Osteoblast (primary cell): ENCODE measurements at regions not wholly inside any gene's neighbourhood (a gene's known extent, or its start where the extent isn't known, plus 50 kb on each side); places are given as distances from the start of the nearest gene placed in this dataset.
"Not testable (repeated sequence)": the region's sequence is repeated elsewhere in the genome, so short reads cannot be mapped to it uniquely, and the experiment has no call there.

ENCODE experiments used
- DNase-seq: peaks from one replicate; pipeline ENCODE4 v3.0.0; 2011; ENCODE audit warnings: low spot score, mixed read lengths; ENCODE audit not compliant: insufficient read length; ENCODE audit errors: missing footprints
- H2AFZ ChIP-seq: 2 replicates; pipeline ENCODE4 v1.6.0; 2011; ENCODE audit warnings: mild to moderate bottlenecking, low read length
- H3K27ac ChIP-seq: 2 replicates; pipeline ENCODE4 v1.5.1; 2011; ENCODE audit warnings: mild to moderate bottlenecking, low read depth, low read length, moderate library complexity
- H3K27me3 ChIP-seq: 2 replicates; pipeline ENCODE4 v1.6.0; 2012; ENCODE audit warnings: mild to moderate bottlenecking, control low read depth, inconsistent platforms, low read length, moderate library complexity; ENCODE audit not compliant: insufficient read depth
- H3K36me3 ChIP-seq: 2 replicates; pipeline ENCODE4 v1.5.1; 2011; ENCODE audit warnings: mild to moderate bottlenecking, low read length, control low read depth, moderate library complexity; ENCODE audit not compliant: insufficient read depth
- H3K4me1 ChIP-seq: 2 replicates; pipeline ENCODE4 v1.5.1; 2011; ENCODE audit warnings: mild to moderate bottlenecking, low read length, control low read depth, moderate library complexity; ENCODE audit not compliant: insufficient read depth
- H3K4me2 ChIP-seq: 2 replicates; pipeline ENCODE4 v1.6.0; 2011; ENCODE audit warnings: mild to moderate bottlenecking, low read length; ENCODE audit not compliant: insufficient read depth
- H3K4me3 ChIP-seq: fragments of 200-600 bp; sonication (generic); 3 replicates; pipeline ENCODE4 v1.5.1; 2012; ENCODE audit warnings: mild to moderate bottlenecking, low read length, inconsistent platforms; ENCODE audit not compliant: insufficient read depth
- H3K79me2 ChIP-seq: 2 replicates; pipeline ENCODE4 v1.6.0; 2012; ENCODE audit warnings: mild to moderate bottlenecking, low read length, control low read depth, inconsistent platforms; ENCODE audit not compliant: insufficient read depth
- H3K9me3 ChIP-seq: 2 replicates; pipeline ENCODE4 v1.5.1; 2011; ENCODE audit warnings: low read depth, low read length, control low read depth
- H4K20me1 ChIP-seq: 2 replicates; pipeline ENCODE4 v1.6.0; 2012; ENCODE audit warnings: mild to moderate bottlenecking, low read length, control low read depth; ENCODE audit not compliant: insufficient read depth
- TF ChIP-seq, protein P1 (sequence below): IDR thresholded peaks from 2 replicates; pipeline ENCODE4 v1.5.1; 2011; ENCODE audit warnings: mild to moderate bottlenecking, low read depth, low read length, moderate library complexity; ENCODE audit errors: extremely low read depth

DNA sequence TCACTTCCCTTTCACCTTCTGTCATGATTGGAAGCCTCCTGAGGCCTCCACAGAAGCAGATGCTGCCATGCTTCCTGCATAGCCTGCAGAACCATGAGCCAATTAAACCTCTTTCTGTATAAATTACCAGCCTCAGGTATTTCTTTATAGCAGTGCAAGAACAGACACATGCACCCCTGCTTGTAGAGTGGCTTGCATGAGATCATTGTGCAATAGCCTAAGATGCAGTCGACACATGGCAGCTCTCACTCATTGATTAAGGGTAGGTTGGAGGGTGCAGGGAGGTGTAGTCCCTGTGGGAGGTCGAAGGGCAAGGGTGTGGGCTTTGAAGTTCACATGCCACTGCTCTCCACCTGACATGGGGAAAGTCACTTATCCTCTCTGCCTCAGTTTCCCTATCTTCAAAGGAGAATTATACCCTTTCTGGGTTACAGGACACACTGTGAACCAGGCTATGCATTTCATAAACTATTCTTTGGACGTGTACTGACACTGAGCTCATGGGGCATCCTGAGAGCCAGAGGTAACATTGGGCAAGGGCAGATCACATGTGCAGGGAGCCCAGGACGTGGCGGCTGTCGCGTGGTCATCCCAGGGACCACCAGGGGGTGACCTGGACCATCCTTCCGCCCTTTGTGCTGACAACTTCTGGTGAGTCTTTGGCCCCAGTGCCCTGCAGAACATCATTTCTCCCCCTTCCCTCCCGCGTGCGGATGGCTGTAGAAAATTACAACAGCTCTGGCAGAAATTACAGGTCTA is 69.2 kb upstream of the SHANK2 start:
- Histone ChIP-seq H3K4me2 (no peak overlapping the region), H3K27ac (no peak overlapping the region), H3K4me3 (no peak overlapping the region), H3K9me3 (peaks cover 2% of the 10 kb centered on the region), H3K79me2 (no peaks in the 10 kb centered on the region), H2AFZ (no peak overlapping the region), H4K20me1 (no peaks in the 10 kb centered on the region), H3K36me3 (no peaks in the 10 kb centered on the region), H3K4me1 (no peaks in the 10 kb centered on the region), H3K27me3 (peaks cover 14% of the 10 kb centered on the region)
- peak; percentile 32 for DNase-seq
- TF ChIP-seq, protein P1, sequence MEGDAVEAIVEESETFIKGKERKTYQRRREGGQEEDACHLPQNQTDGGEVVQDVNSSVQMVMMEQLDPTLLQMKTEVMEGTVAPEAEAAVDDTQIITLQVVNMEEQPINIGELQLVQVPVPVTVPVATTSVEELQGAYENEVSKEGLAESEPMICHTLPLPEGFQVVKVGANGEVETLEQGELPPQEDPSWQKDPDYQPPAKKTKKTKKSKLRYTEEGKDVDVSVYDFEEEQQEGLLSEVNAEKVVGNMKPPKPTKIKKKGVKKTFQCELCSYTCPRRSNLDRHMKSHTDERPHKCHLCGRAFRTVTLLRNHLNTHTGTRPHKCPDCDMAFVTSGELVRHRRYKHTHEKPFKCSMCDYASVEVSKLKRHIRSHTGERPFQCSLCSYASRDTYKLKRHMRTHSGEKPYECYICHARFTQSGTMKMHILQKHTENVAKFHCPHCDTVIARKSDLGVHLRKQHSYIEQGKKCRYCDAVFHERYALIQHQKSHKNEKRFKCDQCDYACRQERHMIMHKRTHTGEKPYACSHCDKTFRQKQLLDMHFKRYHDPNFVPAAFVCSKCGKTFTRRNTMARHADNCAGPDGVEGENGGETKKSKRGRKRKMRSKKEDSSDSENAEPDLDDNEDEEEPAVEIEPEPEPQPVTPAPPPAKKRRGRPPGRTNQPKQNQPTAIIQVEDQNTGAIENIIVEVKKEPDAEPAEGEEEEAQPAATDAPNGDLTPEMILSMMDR = no peak

DNA sequence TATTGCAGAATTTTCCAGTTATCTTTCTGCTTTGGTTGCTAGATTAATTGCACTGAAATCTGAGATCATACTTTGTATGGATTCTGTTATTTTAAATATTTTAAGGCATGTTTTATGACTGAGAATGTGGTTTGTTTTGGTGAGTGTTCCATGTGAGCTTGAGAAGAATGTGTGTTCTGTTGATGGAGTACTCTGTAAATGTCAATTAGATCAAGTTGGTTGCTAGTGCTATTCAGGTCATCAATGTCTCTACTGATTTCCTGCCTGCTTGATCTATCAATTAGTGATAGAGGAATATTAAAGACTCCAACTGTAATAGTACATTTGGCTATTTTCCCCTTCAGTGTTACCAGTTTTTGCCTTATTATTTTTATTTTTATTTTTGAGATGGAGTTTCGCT is 64.3 kb upstream of the SHANK2 start:
- Histone ChIP-seq H3K4me2 (no peak overlapping the region), H2AFZ (no peak overlapping the region), H3K27ac (no peak overlapping the region), H3K9me3 (peaks cover 2% of the 10 kb centered on the region), H3K79me2 (no peaks in the 10 kb centered on the region), H3K27me3 (peaks cover 23% of the 10 kb centered on the region), H3K4me3 (no peak overlapping the region), H3K4me1 (no peaks in the 10 kb centered on the region), H3K36me3 (no peaks in the 10 kb centered on the region), H4K20me1 (no peaks in the 10 kb centered on the region)
- TF ChIP-seq, protein P1 = no peak
- no peak for DNase-seq

DNA sequence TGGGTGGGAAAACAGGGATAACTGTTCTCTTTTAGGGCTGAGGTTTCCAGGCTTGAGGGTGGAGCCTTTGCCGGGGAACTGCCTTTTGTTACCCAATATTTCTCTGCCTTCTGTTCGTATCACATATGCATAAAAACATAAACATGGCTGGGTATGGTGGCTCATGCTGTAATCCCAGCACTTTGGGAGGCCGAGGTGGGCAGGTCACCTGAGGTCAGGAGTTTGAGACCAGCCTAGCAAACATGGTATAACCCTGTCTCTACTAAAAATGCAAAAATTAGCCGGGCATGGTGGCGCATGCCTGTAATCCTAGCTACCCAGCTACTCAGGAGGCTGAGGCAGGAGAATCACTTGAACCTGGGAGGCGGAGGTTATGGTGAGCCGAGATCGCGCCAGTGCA is 60.2 kb upstream of the SHANK2 start:
- not testable (repeated sequence) for H3K79me2 ChIP-seq, H2AFZ ChIP-seq, H3K4me2 ChIP-seq, H3K27ac ChIP-seq, DNase-seq, H3K4me3 ChIP-seq, H3K4me1 ChIP-seq, H3K9me3 ChIP-seq, H4K20me1 ChIP-seq, H3K36me3 ChIP-seq
- H3K27me3 ChIP-seq = peaks cover 24% of the 10 kb centered on the region

DNA sequence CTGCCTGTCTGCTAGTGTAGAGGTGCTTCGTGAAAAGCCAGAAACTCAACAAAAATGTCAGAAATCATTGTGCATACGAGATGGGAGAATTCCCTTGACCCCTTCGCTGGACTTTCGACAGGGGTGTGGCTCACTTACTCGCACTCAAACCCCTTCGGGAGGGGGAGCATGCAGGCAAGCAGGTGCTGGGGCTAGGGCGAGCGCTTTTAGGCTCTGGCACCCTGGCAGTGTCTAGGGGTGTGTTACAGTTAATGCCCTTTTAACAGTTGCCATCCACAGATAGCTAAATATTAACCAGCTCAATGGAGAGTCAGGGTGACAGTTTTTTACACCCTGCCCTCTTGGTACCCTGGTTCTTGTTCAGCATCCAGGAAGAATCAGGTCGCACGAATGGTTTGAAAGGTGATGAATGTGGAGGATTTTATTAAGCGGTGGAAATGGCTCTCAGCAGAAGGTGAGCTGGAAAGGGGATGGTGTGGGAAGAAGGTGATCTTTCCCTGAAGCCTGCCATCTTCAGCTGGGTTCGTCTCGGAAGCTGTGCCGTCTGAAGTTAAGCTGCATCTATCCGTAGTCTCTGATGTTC is 59.6 kb upstream of the SHANK2 start:
- TF ChIP-seq, protein P1 = no peak
- H3K79me2 ChIP-seq = no peaks in the 10 kb centered on the region

More for the DNA sequence above, 59.6 kb upstream of the SHANK2 start:
- Histone ChIP-seq H2AFZ (no peak overlapping the region), H3K9me3 (peaks cover 2% of the 10 kb centered on the region), H3K4me1 (no peaks in the 10 kb centered on the region), H3K27ac (no peak overlapping the region), H3K4me2 (no peak overlapping the region), H3K36me3 (no peaks in the 10 kb centered on the region), H3K4me3 (no peak overlapping the region), H4K20me1 (no peaks in the 10 kb centered on the region), H3K27me3 (peaks cover 24% of the 10 kb centered on the region)
- DNase-seq = peak; percentile 6
